GM21786 (cell line): ENCODE measurements at regions not wholly inside any gene's neighbourhood (a gene's known extent, or its start where the extent isn't known, plus 50 kb on each side); places are given as distances from the start of the nearest gene placed in this dataset.
"Not testable (repeated sequence)": the region's sequence is repeated elsewhere in the genome, so short reads cannot be mapped to it uniquely, and the experiment has no call there.

ENCODE experiments used
- ATAC-seq: cut with Tn5 transposase; IDR thresholded peaks from one replicate; pipeline ENCODE4 v1.9.1; 2021; ENCODE audit not compliant: unreplicated experiment

- no peak for ATAC-seq
Observed at GRCh38 chr14:53376064-53376463, 222.9 kb upstream of the DDHD1 start.

GRCh38 chr14:53375599-53375998 is 222.5 kb upstream of the DDHD1 start:
- no peak for ATAC-seq

DNA sequence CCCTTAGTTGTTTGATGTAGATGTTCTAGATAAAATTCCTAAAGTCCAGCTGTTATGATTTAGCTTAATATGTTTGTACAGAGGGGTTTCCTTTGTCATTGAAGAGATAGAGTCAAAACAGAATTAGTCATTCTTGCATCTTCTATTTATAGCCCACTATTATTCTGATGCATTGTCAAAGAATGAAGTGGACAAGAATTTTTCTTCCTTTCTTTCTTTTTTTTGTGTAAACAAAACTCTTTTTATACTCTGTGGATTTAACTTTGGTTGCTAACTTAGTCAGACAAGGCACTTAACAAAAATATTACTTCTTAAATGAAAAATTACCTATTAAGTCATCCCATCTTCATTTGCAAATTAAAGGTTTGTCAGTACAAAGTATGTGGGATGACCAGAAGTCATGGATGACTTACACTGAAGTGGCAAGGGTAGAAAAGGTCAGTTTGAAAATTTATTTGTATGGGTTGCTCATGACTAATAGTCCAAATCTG is 215.6 kb upstream of the DDHD1 start:
- no peak for ATAC-seq

- ATAC-seq: no peak
Observed at GRCh38 chr14:53368066-53368465, 214.9 kb upstream of the DDHD1 start.

DNA sequence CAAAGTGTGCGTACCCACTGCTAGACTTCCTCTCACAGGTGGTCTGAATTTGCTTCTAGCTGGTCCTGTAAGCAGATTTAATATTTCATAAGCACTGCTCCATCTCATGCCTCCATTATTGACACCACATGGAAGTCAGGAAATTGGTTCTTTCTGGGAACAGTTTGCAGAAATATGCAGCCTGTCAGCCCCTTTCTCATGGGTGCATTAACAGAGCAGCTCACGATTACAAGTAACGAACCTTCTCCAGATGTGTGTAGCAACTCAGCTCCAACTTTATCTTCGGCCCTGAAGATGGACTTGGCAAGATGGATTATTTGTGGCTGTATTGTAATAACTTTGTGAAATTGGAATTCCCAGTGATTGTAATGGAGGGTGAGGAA is 214.5 kb upstream of the DDHD1 start:
- ATAC-seq: no peak

GRCh38 chr14:53365486-53366130 is 212.5 kb upstream of the DDHD1 start:
- no peak for ATAC-seq

GRCh38 chr14:53362916-53363315 is 209.8 kb upstream of the DDHD1 start:
- not testable (repeated sequence) for ATAC-seq

DNA sequence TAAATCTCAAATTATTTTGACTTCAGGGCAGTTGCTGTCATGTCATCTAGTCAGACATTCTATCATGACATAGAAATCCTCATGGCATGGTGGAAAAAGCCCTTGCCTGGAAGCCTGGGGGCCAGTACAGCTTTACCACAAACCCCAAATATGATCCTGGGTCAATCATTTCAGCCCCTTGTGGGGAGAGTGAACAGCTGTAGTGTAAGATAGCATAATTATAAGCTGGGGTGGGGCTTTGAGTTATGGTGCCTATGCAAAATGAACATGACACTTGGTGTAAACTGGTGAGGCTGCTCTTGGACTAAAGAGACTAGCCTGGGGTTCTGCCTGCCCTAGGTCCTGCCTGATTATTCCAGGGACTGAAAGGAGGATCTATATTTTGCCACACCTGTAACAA is 207.7 kb upstream of the DDHD1 start:
- no peak for ATAC-seq

DNA sequence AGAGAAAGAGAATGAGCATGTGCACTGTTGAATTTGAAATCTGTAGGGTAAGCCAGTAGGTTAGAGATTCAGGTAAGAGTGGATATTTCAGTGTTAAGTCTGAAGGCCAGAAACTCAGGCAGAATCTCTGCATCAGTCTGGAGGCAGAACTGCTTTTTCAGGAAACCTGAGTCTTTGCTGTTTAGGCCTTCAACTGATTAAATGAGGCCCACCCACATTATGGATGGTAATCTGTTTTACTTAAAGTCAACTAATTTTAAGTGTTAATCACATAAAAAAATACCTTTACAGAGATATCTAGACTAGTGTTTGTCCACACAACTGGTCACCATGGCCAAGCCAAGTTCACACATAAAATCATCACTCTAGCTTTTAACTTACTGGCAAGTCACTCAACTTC is 205.0 kb upstream of the DDHD1 start:
- no peak for ATAC-seq

DNA sequence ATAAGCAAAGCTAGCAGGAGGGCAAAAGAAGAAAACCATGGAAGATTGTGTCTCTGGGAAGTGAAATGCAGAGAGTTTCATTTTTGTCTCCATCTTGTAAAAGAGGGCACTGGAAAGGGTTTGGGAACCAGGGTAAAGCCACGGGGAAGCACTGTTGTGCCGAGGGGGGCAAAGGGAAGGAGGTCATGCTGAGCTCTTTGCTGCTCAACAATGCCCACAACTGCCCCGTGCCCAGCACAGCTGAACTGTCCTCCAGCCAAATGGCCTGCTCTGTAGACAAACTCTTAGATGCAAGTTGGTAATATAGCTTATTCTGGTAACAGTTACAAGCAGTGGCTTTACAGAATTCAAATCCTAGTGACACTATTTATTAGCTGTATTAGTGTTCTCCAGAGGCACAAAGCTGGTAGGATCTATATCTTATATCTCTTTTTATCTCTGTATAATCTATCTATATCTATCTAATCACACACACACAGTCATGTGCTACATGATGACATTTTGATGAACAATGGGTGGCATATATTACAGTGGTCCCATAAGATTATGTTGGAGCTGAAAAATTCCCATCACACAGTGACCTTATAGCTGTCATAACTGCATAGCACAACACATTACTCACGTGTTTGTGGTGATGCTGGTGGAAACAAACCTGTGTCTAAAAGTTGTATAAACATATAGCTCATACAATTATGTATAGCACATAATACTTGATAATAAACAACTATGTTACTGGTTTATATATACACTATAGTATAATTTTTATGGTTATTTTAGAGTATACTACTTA is 203.4 kb upstream of the DDHD1 start:
- ATAC-seq: no peak

DNA sequence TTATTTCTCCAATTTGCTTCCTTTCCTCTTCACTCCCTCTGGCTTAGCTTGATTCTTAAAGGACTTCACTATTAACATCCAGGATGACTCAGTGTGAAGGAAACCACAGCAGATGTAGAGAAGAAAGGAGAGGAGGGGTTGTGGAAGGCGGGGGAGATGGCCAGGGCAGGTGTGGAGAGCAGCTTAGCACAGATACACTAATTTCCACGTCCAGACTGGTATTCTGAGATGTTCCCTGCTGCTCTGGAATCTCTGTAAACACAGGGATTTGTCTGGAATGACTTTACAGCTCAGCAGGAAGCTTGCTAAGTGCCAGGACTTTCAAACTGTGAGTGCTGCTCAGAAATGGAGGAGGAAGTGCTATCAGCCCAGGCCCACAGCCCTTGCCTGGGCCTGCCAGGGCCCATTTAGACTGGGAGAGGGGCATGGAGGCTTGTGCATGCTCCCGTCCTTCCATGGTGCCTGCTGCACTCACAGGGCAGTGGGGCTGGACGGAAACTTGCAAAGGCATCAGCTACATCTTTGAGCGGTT is 202.5 kb upstream of the DDHD1 start:
- ATAC-seq: no peak

- ATAC-seq: no peak
Observed at GRCh38 chr14:53354336-53354735, 201.2 kb upstream of the DDHD1 start.

GRCh38 chr14:53350866-53351265 is 197.7 kb upstream of the DDHD1 start:
- no peak for ATAC-seq

- ATAC-seq: no peak
Observed at GRCh38 chr14:53350429-53350828, 197.3 kb upstream of the DDHD1 start.

DNA sequence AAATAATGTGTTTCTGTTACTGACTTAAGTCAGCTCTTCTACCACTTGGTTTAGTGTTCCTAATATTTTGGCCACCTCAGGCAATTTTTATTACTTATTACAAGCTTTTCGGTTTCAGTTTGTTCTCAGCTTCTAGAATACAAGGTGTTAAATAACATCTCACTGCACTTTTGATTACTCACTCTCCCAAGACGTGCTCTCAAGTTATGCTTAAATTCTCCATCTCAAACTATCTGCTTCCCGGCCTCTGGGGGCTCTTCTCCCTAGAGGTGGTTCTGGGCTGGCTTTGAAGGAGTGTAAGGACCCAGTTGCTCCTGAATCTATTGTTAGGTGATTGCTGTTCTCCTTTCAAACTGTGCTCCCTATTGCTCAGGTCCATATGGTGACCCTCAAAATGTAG is 193.9 kb upstream of the DDHD1 start:
- ATAC-seq: no peak

DNA sequence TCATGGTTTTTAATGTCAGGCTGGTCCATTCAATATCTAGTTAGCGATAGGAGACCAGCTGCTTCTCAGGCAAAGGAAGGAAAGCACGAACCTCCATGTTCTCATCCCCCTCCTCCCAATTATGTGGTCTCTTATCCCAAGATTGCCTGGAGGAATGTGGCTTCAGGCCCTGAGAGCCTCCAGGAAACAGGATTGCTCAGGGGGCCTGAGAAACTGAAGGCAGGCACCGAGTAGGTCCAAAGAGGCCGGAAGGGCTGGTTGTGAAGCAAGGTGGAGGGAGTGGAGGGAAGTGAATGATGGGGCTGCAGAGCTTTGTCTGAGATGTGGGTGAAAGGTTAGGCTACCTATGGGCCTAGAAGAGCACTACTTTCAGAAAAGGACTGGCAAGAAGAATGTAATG is 188.2 kb upstream of the DDHD1 start:
- ATAC-seq: no peak

GRCh38 chr14:53338192-53338591 is 185.1 kb upstream of the DDHD1 start:
- no peak for ATAC-seq

GRCh38 chr14:53336729-53337128 is 183.6 kb upstream of the DDHD1 start:
- ATAC-seq: no peak

DNA sequence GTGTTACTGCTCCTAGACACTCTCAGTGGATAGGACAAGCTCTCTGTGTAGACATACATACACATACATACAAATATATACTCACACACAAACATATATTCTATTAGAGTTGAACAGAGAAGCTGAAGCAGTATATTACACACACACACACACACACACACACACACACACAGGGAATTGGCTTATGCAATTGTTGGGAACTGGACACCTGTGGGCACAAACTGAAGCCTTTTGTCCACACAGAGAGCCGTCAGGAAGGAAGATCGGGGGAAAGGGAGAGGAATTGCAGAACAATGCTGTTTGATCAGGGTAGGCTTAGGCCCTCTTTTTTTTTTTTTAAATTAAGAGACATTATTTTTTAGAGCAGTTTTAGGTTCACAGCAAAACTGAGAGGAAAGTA is 180.7 kb upstream of the DDHD1 start:
- no peak for ATAC-seq

DNA sequence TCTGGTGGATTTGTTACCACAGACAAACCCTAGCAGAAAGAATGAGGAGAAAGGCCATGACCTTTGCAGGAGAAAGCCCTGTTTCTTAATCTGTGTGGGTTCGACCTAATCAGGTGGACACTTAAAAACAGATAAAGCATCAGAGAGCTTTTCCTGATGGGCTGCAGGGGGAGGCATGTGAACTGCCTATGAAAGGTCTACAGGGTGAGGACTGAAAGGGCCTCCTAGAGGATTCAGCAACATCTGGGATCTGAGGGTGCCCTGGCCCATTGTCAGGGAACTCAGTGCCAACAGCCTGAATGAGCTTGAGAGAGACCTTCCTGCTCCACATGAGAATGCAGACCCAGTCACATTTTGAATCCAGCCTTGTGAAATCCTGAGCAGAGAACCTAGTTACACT is 178.8 kb upstream of the DDHD1 start:
- ATAC-seq: no peak

- ATAC-seq: no peak
Observed at GRCh38 chr14:53331247-53331646, 178.1 kb upstream of the DDHD1 start.

DNA sequence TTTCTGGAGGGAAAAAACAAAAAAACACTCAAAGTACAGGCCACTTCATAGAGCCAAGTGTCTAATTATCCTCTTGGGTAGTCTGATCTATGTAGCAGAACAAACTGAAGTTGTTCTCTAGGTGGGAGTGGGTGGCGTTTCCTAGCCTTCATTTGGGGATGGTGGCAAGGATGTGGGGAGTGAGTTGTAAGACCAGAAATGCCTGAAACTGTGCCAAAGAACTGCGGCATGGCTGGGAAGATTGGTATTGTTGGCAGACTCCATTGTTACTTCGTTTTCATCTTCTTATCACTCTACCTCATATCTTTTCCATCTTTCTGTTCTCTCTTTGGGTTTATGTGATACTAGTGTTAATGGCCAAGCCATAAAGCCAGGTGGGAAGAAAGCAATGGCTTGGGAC is 177.3 kb upstream of the DDHD1 start:
- ATAC-seq: no peak
